ENCODE measurements at regions not wholly inside any gene's neighbourhood (a gene's known extent, or its start where the extent isn't known, plus 50 kb on each side); places are given as distances from the start of the nearest gene placed in this dataset.

DNA sequence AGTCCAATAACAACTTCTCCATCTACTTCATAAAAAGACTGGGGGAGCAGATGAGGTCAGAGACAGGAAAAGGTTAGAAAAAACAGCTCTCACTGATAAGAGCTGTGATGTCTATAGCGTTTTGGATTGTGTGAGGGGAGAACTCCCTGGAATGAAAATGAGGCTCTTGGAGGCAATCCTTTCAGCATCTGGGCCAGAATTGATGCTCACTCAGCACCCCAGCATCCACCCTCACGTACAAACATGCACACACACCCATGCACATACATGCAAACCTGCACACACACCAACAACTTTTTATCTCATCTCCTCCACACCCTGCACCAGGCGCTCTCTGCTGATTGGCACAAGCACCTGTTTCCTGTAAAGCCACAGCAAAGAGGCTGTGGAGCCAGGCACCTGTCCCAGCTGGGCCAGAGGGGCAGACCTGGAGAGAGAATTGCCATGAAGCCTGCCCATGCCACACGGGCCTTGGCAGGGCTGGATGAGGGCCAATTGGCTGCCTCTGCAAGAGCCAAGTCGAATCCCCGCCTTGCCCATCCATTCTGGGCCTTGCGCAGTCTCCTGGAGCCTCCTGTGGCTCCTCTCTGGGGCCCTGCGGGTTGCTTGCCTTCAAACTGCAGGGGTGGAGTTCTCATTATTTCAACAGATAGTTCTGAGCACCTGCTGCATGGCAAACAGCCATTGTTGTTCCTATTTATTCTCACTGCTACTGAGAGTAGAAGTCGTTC is 53.1 kb downstream of the SYNE3 start:
- TF ChIP-seq, protein P1, sequence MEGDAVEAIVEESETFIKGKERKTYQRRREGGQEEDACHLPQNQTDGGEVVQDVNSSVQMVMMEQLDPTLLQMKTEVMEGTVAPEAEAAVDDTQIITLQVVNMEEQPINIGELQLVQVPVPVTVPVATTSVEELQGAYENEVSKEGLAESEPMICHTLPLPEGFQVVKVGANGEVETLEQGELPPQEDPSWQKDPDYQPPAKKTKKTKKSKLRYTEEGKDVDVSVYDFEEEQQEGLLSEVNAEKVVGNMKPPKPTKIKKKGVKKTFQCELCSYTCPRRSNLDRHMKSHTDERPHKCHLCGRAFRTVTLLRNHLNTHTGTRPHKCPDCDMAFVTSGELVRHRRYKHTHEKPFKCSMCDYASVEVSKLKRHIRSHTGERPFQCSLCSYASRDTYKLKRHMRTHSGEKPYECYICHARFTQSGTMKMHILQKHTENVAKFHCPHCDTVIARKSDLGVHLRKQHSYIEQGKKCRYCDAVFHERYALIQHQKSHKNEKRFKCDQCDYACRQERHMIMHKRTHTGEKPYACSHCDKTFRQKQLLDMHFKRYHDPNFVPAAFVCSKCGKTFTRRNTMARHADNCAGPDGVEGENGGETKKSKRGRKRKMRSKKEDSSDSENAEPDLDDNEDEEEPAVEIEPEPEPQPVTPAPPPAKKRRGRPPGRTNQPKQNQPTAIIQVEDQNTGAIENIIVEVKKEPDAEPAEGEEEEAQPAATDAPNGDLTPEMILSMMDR (IDR thresholded peaks at IDR 0.05; ENCODE audit: insufficient read depth, low read length, poor library complexity, severe bottlenecking) = no peak
- H3K4me3 ChIP-seq (replicated peaks; ENCODE audit: low read depth, low read length) = no peak overlapping the region
- H3K36me3 ChIP-seq (ENCODE audit: control insufficient read depth, insufficient read depth, low read length) = peaks cover 36% of the 10 kb centered on the region
- H3K27me3 ChIP-seq (replicated peaks; ENCODE audit: control insufficient read depth, insufficient read depth, low read length) = no peaks in the 10 kb centered on the region
- DNase-seq (ENCODE audit: extremely low read depth, insufficient read length) = no peak

GRCh38 chr14:95462491-95462890 is 54.0 kb downstream of the SYNE3 start:
- Histone ChIP-seq H3K27me3 (replicated peaks; ENCODE audit: control insufficient read depth, insufficient read depth, low read length) (no peaks in the 10 kb centered on the region), H3K36me3 (ENCODE audit: control insufficient read depth, insufficient read depth, low read length) (peaks cover 35% of the 10 kb centered on the region), H3K4me3 (replicated peaks; ENCODE audit: low read depth, low read length) (no peak overlapping the region)
- no peak for DNase-seq (ENCODE audit: extremely low read depth, insufficient read length)
- TF ChIP-seq, protein P1 (IDR thresholded peaks at IDR 0.05; ENCODE audit: insufficient read depth, low read length, poor library complexity, severe bottlenecking) = no peak

- Histone ChIP-seq H3K27me3 (replicated peaks; ENCODE audit: control insufficient read depth, insufficient read depth, low read length) (no peaks in the 10 kb centered on the region), H3K36me3 (ENCODE audit: control insufficient read depth, insufficient read depth, low read length) (peaks cover 36% of the 10 kb centered on the region), H3K4me3 (replicated peaks; ENCODE audit: low read depth, low read length) (no peak overlapping the region)
- TF ChIP-seq, protein P1 (IDR thresholded peaks at IDR 0.05; ENCODE audit: insufficient read depth, low read length, poor library complexity, severe bottlenecking) = no peak
- DNase-seq (ENCODE audit: extremely low read depth, insufficient read length) = no peak
These were observed 55.6 kb downstream of the SYNE3 start for GRCh38 chr14:95460647-95461478.

- Histone ChIP-seq H3K36me3 (ENCODE audit: control insufficient read depth, insufficient read depth, low read length) (peaks cover 42% of the 10 kb centered on the region), H3K4me3 (replicated peaks; ENCODE audit: low read depth, low read length) (no peak overlapping the region), H3K27me3 (replicated peaks; ENCODE audit: control insufficient read depth, insufficient read depth, low read length) (no peaks in the 10 kb centered on the region)
- no peak for DNase-seq (ENCODE audit: extremely low read depth, insufficient read length)
- TF ChIP-seq, protein P1 (IDR thresholded peaks at IDR 0.05; ENCODE audit: insufficient read depth, low read length, poor library complexity, severe bottlenecking) = no peak
These were observed 57.5 kb downstream of the SYNE3 start for GRCh38 chr14:95458906-95459305.

GRCh38 chr14:95458459-95458858 is 58.0 kb downstream of the SYNE3 start:
- Histone ChIP-seq H3K27me3 (replicated peaks; ENCODE audit: control insufficient read depth, insufficient read depth, low read length) (no peaks in the 10 kb centered on the region), H3K36me3 (ENCODE audit: control insufficient read depth, insufficient read depth, low read length) (peaks cover 43% of the 10 kb centered on the region), H3K4me3 (replicated peaks; ENCODE audit: low read depth, low read length) (no peak overlapping the region)
- TF ChIP-seq, protein P1 (IDR thresholded peaks at IDR 0.05; ENCODE audit: insufficient read depth, low read length, poor library complexity, severe bottlenecking) = no peak
- no peak for DNase-seq (ENCODE audit: extremely low read depth, insufficient read length)
